Uterus (tissue), 2 donors: ENCODE measurements at regions not wholly inside any gene's neighbourhood (a gene's known extent, or its start where the extent isn't known, plus 50 kb on each side); places are given as distances from the start of the nearest gene placed in this dataset.

Experiments used
- POLR2A ChIP-seq, 2 donors: fragments of 450-650 bp; IDR thresholded peaks; one replicate each; pipeline ENCODE4 v1.6.1; 2016; ENCODE audit warnings: antibody characterized with exemption in 2 of 2, mild to moderate bottlenecking in 1 of 2, moderate library complexity in 1 of 2
- TF ChIP-seq, protein P1 (sequence below), 4 experiments: fragments of 200-600 bp in 2 of 4; fragments of 450-650 bp in 2 of 4; sonication (generic) in 2 of 4; IDR thresholded peaks; one replicate each; pipeline ENCODE4 v1.5.1; 2016 to 2019; ENCODE audit warnings: antibody characterized with exemption in 4 of 4, mild to moderate bottlenecking in 2 of 4, moderate library complexity in 1 of 4

DNA sequence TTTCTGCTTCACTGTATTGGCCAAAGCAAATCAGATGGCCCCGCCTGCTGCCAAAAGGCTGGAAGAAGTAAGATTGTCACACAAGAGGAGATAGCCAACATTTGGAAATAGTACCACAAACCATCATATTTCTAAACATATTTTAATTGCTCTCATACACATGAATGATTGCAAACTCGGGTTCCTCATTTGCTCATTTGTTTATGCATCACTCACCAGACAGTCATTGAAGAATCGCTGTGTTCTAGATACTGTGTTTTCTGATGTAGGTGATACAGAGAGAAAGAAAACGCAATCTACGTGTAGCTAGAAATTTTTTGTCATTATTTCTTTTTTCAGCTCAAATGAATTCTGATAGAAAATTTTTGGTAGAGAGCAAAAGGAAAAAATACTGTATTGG, 1103.4 kb downstream of the TSN start:
- TF ChIP-seq, protein P1, sequence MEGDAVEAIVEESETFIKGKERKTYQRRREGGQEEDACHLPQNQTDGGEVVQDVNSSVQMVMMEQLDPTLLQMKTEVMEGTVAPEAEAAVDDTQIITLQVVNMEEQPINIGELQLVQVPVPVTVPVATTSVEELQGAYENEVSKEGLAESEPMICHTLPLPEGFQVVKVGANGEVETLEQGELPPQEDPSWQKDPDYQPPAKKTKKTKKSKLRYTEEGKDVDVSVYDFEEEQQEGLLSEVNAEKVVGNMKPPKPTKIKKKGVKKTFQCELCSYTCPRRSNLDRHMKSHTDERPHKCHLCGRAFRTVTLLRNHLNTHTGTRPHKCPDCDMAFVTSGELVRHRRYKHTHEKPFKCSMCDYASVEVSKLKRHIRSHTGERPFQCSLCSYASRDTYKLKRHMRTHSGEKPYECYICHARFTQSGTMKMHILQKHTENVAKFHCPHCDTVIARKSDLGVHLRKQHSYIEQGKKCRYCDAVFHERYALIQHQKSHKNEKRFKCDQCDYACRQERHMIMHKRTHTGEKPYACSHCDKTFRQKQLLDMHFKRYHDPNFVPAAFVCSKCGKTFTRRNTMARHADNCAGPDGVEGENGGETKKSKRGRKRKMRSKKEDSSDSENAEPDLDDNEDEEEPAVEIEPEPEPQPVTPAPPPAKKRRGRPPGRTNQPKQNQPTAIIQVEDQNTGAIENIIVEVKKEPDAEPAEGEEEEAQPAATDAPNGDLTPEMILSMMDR (IDR thresholded peaks at IDR 0.05), result no peak
- TF ChIP-seq POLR2A (IDR thresholded peaks at IDR 0.05), result no peak
